GM23248 (cell line): ENCODE measurements at regions not wholly inside any gene's neighbourhood (a gene's known extent, or its start where the extent isn't known, plus 50 kb on each side); places are given as distances from the start of the nearest gene placed in this dataset.
A peak's percentile ranks its signal among the peaks of the same experiment; 100 is the strongest.

ENCODE experiments used
- DNase-seq: peaks from one replicate; pipeline ENCODE4 v3.0.0-alpha.2; 2015
- H2AFZ ChIP-seq: fragments of 200-600 bp; sonication (generic); 2 replicates; pipeline ENCODE4 v1.6.1; 2016; ENCODE audit warnings: antibody characterized with exemption
- H3F3A ChIP-seq: fragments of 200-600 bp; sonication (generic); 2 replicates; pipeline ENCODE4 v1.6.1; 2016; ENCODE audit warnings: mild to moderate bottlenecking, antibody characterized with exemption, mixed run types; ENCODE audit not compliant: insufficient read depth
- H3K27ac ChIP-seq: fragments of 200-600 bp; sonication (generic); 2 replicates; pipeline ENCODE4 v1.5.1; 2016; ENCODE audit warnings: mild to moderate bottlenecking
- H3K27me3 ChIP-seq: fragments of 200-600 bp; sonication (generic); replicated peaks from 2 replicates; pipeline ENCODE4 v1.6.1; 2016; ENCODE audit warnings: mild to moderate bottlenecking; ENCODE audit not compliant: insufficient read depth
- H3K36me3 ChIP-seq: fragments of 200-600 bp; sonication (generic); 2 replicates; pipeline ENCODE4 v1.6.1; 2016; ENCODE audit warnings: low read depth, mild to moderate bottlenecking
- H3K4me1 ChIP-seq: fragments of 200-600 bp; sonication (generic); 2 replicates; pipeline ENCODE4 v1.6.1; 2016; ENCODE audit warnings: mild to moderate bottlenecking; ENCODE audit not compliant: insufficient read depth
- H3K4me2 ChIP-seq: fragments of 200-600 bp; sonication (generic); one replicate; pipeline ENCODE4 v1.6.1; 2016; ENCODE audit warnings: mild to moderate bottlenecking; ENCODE audit not compliant: unreplicated experiment
- H3K4me3 ChIP-seq: fragments of 200-600 bp; sonication (generic); 2 replicates; pipeline ENCODE4 v1.5.1; 2016; ENCODE audit warnings: mild to moderate bottlenecking
- H3K79me2 ChIP-seq: fragments of 200-600 bp; sonication (generic); 2 replicates; pipeline ENCODE4 v1.6.1; 2016; ENCODE audit warnings: mild to moderate bottlenecking; ENCODE audit not compliant: insufficient read depth
- H3K9ac ChIP-seq: fragments of 200-600 bp; sonication (generic); 2 replicates; pipeline ENCODE4 v1.6.1; 2016; ENCODE audit warnings: mild to moderate bottlenecking
- H3K9me2 ChIP-seq: fragments of 200-600 bp; sonication (generic); 2 replicates; pipeline ENCODE4 v1.6.1; 2016; ENCODE audit warnings: mixed run types, mild to moderate bottlenecking, moderate library complexity; ENCODE audit not compliant: insufficient read depth
- H3K9me3 ChIP-seq: fragments of 200-600 bp; sonication (generic); one replicate; pipeline ENCODE4 v1.6.1; 2017; ENCODE audit warnings: low read depth
- H4K20me1 ChIP-seq: fragments of 200-600 bp; sonication (generic); 2 replicates; pipeline ENCODE4 v1.6.0; 2016; ENCODE audit not compliant: insufficient read depth
- EZH2 ChIP-seq: fragments of 200-600 bp; sonication (generic); IDR thresholded peaks from 2 replicates; pipeline ENCODE4 v1.6.1; 2018; ENCODE audit warnings: antibody characterized with exemption, mild to moderate bottlenecking; ENCODE audit not compliant: insufficient read depth, poor library complexity, severe bottlenecking
- EZH2phosphoT487 ChIP-seq: fragments of 200-600 bp; sonication (generic); IDR thresholded peaks from 2 replicates; pipeline ENCODE4 v1.6.1; 2018; ENCODE audit warnings: antibody characterized with exemption, moderate library complexity, mild to moderate bottlenecking, low read depth; ENCODE audit not compliant: insufficient read depth
- WGBS, 2 experiments: methylation state at CpG; one replicate each; pipeline ENCODE4 v1.1.6; 2015 to 2017; ENCODE audit warnings: low lambda C conversion rate in 2 of 2, low coverage in 1 of 2; ENCODE audit errors: missing lambda C conversion rate in 2 of 2; 5-methylcytosine and 5-hydroxymethylcytosine counted together
- in situ Hi-C: fragments of 300-500 bp; cut with MboI; formaldehyde crosslinking; loops from 2 replicates; pipeline ENCODE4 v1.15.0; 2020

DNA sequence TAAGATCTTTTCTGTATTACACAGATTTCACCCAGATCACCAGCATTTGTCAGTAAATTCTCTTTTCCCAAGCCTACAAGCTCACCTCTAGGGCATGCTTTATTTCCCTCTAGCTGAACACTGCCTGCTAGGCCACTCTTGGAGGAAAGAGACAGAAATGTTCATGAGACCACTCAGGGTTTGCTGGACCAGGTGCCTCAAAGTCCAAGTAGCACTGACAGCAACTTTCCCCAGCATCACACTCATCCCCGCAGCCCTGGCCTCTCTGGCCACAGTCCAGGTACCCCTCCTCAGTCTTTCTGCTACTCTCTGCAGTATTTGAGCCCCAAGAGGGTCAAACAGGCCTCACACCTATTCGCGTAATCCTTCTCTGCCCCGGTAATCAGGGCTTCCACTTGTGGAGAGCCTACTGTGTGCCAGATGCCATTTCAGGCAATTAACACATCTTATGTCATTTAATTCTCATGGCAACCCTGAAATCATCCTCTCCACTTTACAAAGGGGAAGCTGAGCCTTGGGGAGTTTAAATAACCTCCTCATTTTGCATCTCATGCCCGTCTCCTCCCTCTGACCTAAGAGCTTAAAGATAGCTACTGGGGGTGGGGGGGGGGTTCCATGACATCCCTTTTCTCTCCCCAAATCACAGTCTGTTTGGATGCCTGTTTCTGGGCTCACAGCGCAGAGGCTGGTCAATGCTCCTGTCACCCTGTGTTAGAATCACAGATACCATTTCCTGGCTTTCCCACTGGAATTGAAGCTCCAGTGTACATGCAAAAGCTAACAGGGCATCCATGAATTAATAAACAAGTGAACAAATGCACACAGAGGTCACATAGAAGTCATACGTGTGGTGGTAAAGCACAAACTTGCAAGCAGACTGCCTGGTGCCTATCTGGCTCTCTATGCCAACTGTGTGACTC lies 88.5 kb downstream of the PRLHR start:
- H3K9me3 ChIP-seq: no peaks in the 10 kb centered on the region
- no peak overlapping the region for H2AFZ ChIP-seq
- in situ Hi-C loops: no loop called here
- H3K9me2 ChIP-seq: no peaks in the 10 kb centered on the region; the same call in 1 of the 2 replicates
- no peaks in the 10 kb centered on the region for H3K27me3 ChIP-seq
- peaks cover 9% of the 10 kb centered on the region; the same call in 1 of the 2 replicates for H3F3A ChIP-seq
- H3K4me2 ChIP-seq: no peak overlapping the region
- H3K4me3 ChIP-seq: no peak overlapping the region
- WGBS, 2 experiments: 79 to 80% methylated on average over 7 of the region's 7 CpGs
- no peaks in the 10 kb centered on the region for H3K79me2 ChIP-seq
- H3K27ac ChIP-seq: no peak overlapping the region
- no peak overlapping the region for H3K9ac ChIP-seq
- no peak for TF ChIP-seq EZH2
- TF ChIP-seq EZH2phosphoT487: no peak
- no peaks in the 10 kb centered on the region for H3K36me3 ChIP-seq
- no peaks in the 10 kb centered on the region for H4K20me1 ChIP-seq
- DNase-seq: no peak
- peaks cover 19% of the 10 kb centered on the region for H3K4me1 ChIP-seq

DNA sequence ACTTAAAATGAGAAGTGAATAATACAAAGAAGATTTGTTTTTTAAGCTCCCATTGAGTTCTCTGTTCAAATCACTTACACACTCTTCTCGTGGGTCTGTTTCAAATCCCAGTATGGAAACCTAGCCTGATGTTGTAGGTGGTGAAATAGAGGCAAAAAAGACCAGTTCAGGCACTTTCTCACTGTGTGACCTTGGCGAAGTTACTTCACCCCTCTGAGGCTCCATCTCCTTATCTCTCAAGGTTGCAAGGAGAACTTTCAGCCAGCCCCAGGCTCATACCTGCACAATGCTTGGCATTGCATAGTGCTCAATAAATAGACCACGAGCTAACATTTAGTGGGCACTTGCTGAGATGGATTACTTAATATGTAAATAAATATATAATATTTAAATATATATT lies 90.1 kb downstream of the PRLHR start:
- Histone ChIP-seq H3K4me2 (no peak overlapping the region), H3K9me2 (no peaks in the 10 kb centered on the region; the same call in 1 of the 2 replicates), H3K27me3 (no peaks in the 10 kb centered on the region), H3K9me3 (no peaks in the 10 kb centered on the region), H2AFZ (peak overlapping the region; percentile 20; the same call in 1 of the 2 replicates), H3K4me3 (no peak overlapping the region), H3K4me1 (peaks cover 29% of the 10 kb centered on the region), H3K27ac (no peak overlapping the region), H3K36me3 (no peaks in the 10 kb centered on the region), H3K9ac (no peak overlapping the region), H3F3A (peaks cover 22% of the 10 kb centered on the region), H3K79me2 (no peaks in the 10 kb centered on the region), H4K20me1 (no peaks in the 10 kb centered on the region)
- no peak for DNase-seq
- no peak for TF ChIP-seq EZH2
- no peak for TF ChIP-seq EZH2phosphoT487
- in situ Hi-C loops: no loop called here
- 76 to 89% methylated on average over 3 of the region's 3 CpGs for WGBS, 2 experiments

DNA sequence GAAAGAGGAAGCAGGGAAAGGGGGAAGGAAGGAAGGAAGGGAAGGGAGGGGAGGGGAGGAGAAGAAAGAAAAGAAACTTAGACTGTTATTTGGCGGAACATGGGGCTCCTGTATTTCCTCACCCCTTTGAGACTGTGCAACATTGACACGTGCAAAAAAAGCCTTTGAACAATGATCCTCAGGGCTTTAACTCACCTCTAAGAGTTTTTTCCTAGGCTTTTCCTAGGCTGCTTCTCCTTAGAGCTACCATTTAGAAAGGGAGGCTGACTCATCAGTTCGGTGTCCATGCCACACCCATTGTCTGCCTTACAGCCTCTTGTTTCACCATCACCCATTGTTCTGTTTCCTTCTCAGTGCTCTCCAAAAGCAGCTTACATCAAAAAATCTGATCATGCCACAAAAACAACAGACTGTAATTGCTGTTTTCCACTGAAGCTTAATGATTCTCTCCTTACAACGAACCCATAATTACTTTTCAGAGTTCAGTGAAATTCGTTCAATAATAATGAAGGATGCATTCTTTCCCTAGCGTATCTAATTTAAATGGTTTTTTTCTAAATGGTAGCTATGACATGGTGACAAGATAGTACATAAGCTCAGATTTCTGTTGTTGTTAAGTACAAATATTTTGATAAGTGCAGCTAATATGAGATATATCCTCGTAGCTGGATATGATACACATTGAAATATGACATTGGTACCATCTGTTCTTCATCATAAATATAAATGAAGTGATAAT lies 90.8 kb downstream of the PRLHR start:
- peak; percentile 94 for DNase-seq
- Histone ChIP-seq H3K9ac (no peak overlapping the region), H3K27me3 (no peaks in the 10 kb centered on the region), H3K4me1 (peaks cover 25% of the 10 kb centered on the region), H3K9me3 (no peaks in the 10 kb centered on the region), H4K20me1 (no peaks in the 10 kb centered on the region), H3K4me2 (peak overlapping the region; percentile 15), H3K4me3 (no peak overlapping the region), H3K27ac (0 out of 2 replicates have a peak overlapping the region, but pooled peaks have one; percentile 12), H3K36me3 (no peaks in the 10 kb centered on the region), H2AFZ (peak overlapping the region; percentile 20), H3K9me2 (no peaks in the 10 kb centered on the region; the same call in 1 of the 2 replicates), H3F3A (peaks cover 22% of the 10 kb centered on the region), H3K79me2 (no peaks in the 10 kb centered on the region)
- WGBS, 2 experiments: 23 to 24% methylated on average over 6 to 7 of the region's 7 CpGs
- in situ Hi-C loops: no loop called here
- TF ChIP-seq EZH2phosphoT487 (no peak), EZH2 (no peak)

DNA sequence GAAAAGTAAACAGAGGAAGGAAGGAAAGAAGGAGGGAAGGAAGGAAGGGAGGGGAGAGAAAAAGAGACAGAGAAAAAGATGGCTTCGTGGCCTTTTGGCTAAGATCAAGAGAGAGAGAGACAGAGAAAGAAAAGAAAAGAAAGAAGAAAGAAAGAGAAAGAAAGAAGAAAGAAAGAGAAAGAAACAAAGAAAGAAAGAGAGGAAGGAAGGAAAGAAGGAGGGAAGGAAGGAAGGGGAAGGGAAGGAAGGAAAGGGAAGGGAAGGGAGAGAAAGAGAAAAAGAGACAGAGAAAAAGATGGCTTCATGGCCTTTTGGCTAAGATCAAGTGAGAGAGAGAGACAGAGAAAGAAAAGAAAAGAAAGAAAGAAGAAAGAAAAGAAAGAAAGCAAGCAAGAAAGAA lies 91.4 kb downstream of the PRLHR start:
- no peak for DNase-seq
- no peak overlapping the region for H3K27ac ChIP-seq
- H2AFZ ChIP-seq: peak overlapping the region; percentile 20; the same call in 1 of the 2 replicates
- H3K4me1 ChIP-seq: peaks cover 25% of the 10 kb centered on the region
- peaks cover 22% of the 10 kb centered on the region for H3F3A ChIP-seq
- H3K9ac ChIP-seq: no peak overlapping the region
- TF ChIP-seq EZH2phosphoT487 (no peak), EZH2 (no peak)
- H4K20me1 ChIP-seq: no peaks in the 10 kb centered on the region
- no peaks in the 10 kb centered on the region for H3K27me3 ChIP-seq
- in situ Hi-C loops: no loop called here
- H3K4me3 ChIP-seq: no peak overlapping the region
- H3K4me2 ChIP-seq: peak overlapping the region; percentile 15
- no peaks in the 10 kb centered on the region for H3K79me2 ChIP-seq
- H3K9me2 ChIP-seq: no peaks in the 10 kb centered on the region
- 89 to 94% methylated on average over 1 of the region's 1 CpG for WGBS, 2 experiments
- no peaks in the 10 kb centered on the region for H3K9me3 ChIP-seq
- no peaks in the 10 kb centered on the region for H3K36me3 ChIP-seq
